Neuronal stem cell (in vitro differentiated cells): ENCODE measurements at regions not wholly inside any gene's neighbourhood (a gene's known extent, or its start where the extent isn't known, plus 50 kb on each side); places are given as distances from the start of the nearest gene placed in this dataset.

Experiments used
- DNase-seq: peaks from one replicate; pipeline ENCODE4 v3.0.0-alpha.2; 2013; ENCODE audit warnings: low spot score
- H2AFZ ChIP-seq: one replicate; pipeline ENCODE4 v1.6.1; 2013; ENCODE audit warnings: mild to moderate bottlenecking, low read length, inconsistent platforms
- H2AK5ac ChIP-seq: 2 replicates; pipeline ENCODE4 v1.6.1; 2013; ENCODE audit warnings: low read depth, mild to moderate bottlenecking, inconsistent platforms, low read length, moderate library complexity, mixed read lengths
- H2BK120ac ChIP-seq: 2 replicates; pipeline ENCODE4 v1.6.1; 2013; ENCODE audit warnings: low read depth, mild to moderate bottlenecking, inconsistent platforms, low read length, moderate library complexity, mixed read lengths
- H2BK12ac ChIP-seq: one replicate; pipeline ENCODE4 v1.6.1; 2013; ENCODE audit warnings: low read length, inconsistent platforms
- H2BK15ac ChIP-seq: 2 replicates; pipeline ENCODE4 v1.6.1; 2013; ENCODE audit warnings: mild to moderate bottlenecking, low read length, inconsistent platforms, mixed read lengths
- H2BK5ac ChIP-seq: one replicate; pipeline ENCODE4 v1.6.1; 2013; ENCODE audit warnings: inconsistent platforms, mild to moderate bottlenecking, low read length, moderate library complexity
- H3K14ac ChIP-seq: one replicate; pipeline ENCODE4 v1.6.1; 2013; ENCODE audit warnings: low read length, inconsistent platforms
- H3K18ac ChIP-seq: 2 replicates; pipeline ENCODE4 v1.6.1; 2013; ENCODE audit warnings: low read length, inconsistent platforms
- H3K23ac ChIP-seq: 2 replicates; pipeline ENCODE4 v1.6.1; 2013; ENCODE audit warnings: low read depth, mild to moderate bottlenecking, mixed read lengths, low read length, inconsistent platforms; ENCODE audit not compliant: poor library complexity
- H3K27ac ChIP-seq: replicated peaks from 3 replicates; pipeline ENCODE4 v1.5.1; 2013; ENCODE audit warnings: low read length, inconsistent platforms
- H3K27me3 ChIP-seq, 3 experiments: 2 replicates each; pipeline ENCODE4 v1.6.1; 2013; ENCODE audit warnings: low read length in 3 of 3, mild to moderate bottlenecking in 2 of 3, inconsistent platforms in 1 of 3, low read depth in 1 of 3, mixed read lengths in 1 of 3, moderate library complexity in 1 of 3; ENCODE audit not compliant: control insufficient read depth in 3 of 3, insufficient read depth in 3 of 3
- H3K36me3 ChIP-seq, 2 donors: replicated peaks in 1 of 2; 2 replicates each; pipeline ENCODE4 v1.6.1; 2013; ENCODE audit warnings: low read length in 2 of 2; ENCODE audit not compliant: control insufficient read depth in 2 of 2, insufficient read depth in 2 of 2
- H3K4ac ChIP-seq: 2 replicates; pipeline ENCODE4 v1.6.1; 2013; ENCODE audit warnings: inconsistent platforms, mild to moderate bottlenecking, low read length, moderate library complexity
- H3K4me1 ChIP-seq, 2 donors: 1 replicate in 1 of 2; 2 replicates in 1 of 2; pipeline ENCODE4 v1.6.1; 2013; ENCODE audit warnings: low read length in 2 of 2, low read depth in 1 of 2; ENCODE audit not compliant: control insufficient read depth in 2 of 2, insufficient read depth in 1 of 2
- H3K4me2 ChIP-seq: one replicate; pipeline ENCODE4 v1.6.1; 2013; ENCODE audit warnings: mild to moderate bottlenecking, low read length, inconsistent platforms; ENCODE audit not compliant: insufficient read depth, poor library complexity, severe bottlenecking
- H3K4me3 ChIP-seq, 2 donors: 2 replicates each; pipeline ENCODE4 v1.5.1; 2013; ENCODE audit warnings: low read length in 2 of 2, mild to moderate bottlenecking in 2 of 2, inconsistent platforms in 1 of 2, moderate library complexity in 1 of 2
- H3K79me1 ChIP-seq: one replicate; pipeline ENCODE4 v1.6.1; 2013; ENCODE audit warnings: low read depth, mild to moderate bottlenecking, inconsistent platforms, low read length, moderate library complexity
- H3K9ac ChIP-seq: one replicate; pipeline ENCODE4 v1.6.1; 2013; ENCODE audit warnings: mild to moderate bottlenecking, low read depth, low read length, inconsistent platforms; ENCODE audit not compliant: poor library complexity
- H3K9me3 ChIP-seq, 2 donors: replicated peaks in 1 of 2; 2 replicates each; pipeline versions ENCODE3 to v1.6.1; 2013; ENCODE audit warnings: low read length in 2 of 2, mild to moderate bottlenecking in 2 of 2, inconsistent platforms in 1 of 2, low read depth in 1 of 2, mixed read lengths in 1 of 2, moderate library complexity in 1 of 2; ENCODE audit not compliant: control insufficient read depth in 2 of 2, insufficient read depth in 1 of 2
- H4K8ac ChIP-seq: one replicate; pipeline ENCODE4 v1.6.1; 2013; ENCODE audit warnings: low read depth, mild to moderate bottlenecking, inconsistent platforms, low read length, moderate library complexity
- H4K91ac ChIP-seq: one replicate; pipeline ENCODE4 v1.6.1; 2013; ENCODE audit warnings: low read length, low read depth, mild to moderate bottlenecking, inconsistent platforms; ENCODE audit not compliant: poor library complexity
- WGBS, 2 donors: extraction: QIAGEN DNeasy Blood & Tissue Kit; methylation state at CpG; one replicate each; pipeline ENCODE4 v1.1.7; 2013; ENCODE audit warnings: missing lambda C conversion rate in 2 of 2, mixed read lengths in 1 of 2; ENCODE audit not compliant: insufficient read length in 2 of 2, insufficient replicate concordance in 1 of 2; ENCODE audit errors: extremely low coverage in 2 of 2; 5-methylcytosine and 5-hydroxymethylcytosine counted together

GRCh38 chr12:91926848-91927247, 218.8 kb downstream of the BTG1 start:
- H3K4ac ChIP-seq, result no peak overlapping the region
- no peak overlapping the region for H2BK120ac ChIP-seq
- H2BK15ac ChIP-seq, result no peak overlapping the region
- no peak overlapping the region for H2AK5ac ChIP-seq
- no peaks in the 10 kb centered on the region for H3K27me3 ChIP-seq
- H3K4me1 ChIP-seq, result no peaks in the 10 kb centered on the region
- H3K9me3 ChIP-seq, result peaks cover 0 to 2% of the 10 kb centered on the region in 2 donors
- no peak overlapping the region for H3K4me2 ChIP-seq
- no peak overlapping the region for H3K27ac ChIP-seq
- H3K14ac ChIP-seq, result no peak overlapping the region
- H2BK5ac ChIP-seq, result no peak overlapping the region
- no peaks in the 10 kb centered on the region for H3K36me3 ChIP-seq
- H2AFZ ChIP-seq, result no peak overlapping the region
- WGBS, 2 donors, result no CpG with 5 or more reads among the region's 1 CpG
- H3K9ac ChIP-seq, result no peak overlapping the region
- H4K8ac ChIP-seq, result no peak overlapping the region
- no peaks in the 10 kb centered on the region for H3K79me1 ChIP-seq
- no peak for DNase-seq
- no peak overlapping the region for H3K18ac ChIP-seq
- H2BK12ac ChIP-seq, result no peak overlapping the region
- no peak overlapping the region for H3K4me3 ChIP-seq
- no peak overlapping the region for H3K23ac ChIP-seq
- H4K91ac ChIP-seq, result no peak overlapping the region

- no peak overlapping the region for H3K4me3 ChIP-seq
- no peaks in the 10 kb centered on the region for H3K36me3 ChIP-seq
- H3K9me3 ChIP-seq, result peaks cover 0 to 2% of the 10 kb centered on the region in 2 donors
- H3K4ac ChIP-seq, result no peak overlapping the region
- no peak overlapping the region for H2AFZ ChIP-seq
- no peak overlapping the region for H3K27ac ChIP-seq
- no peak overlapping the region for H3K9ac ChIP-seq
- WGBS, 2 donors, result no CpG with 5 or more reads among the region's 3 CpGs
- no peak overlapping the region for H3K4me2 ChIP-seq
- no peaks in the 10 kb centered on the region for H3K27me3 ChIP-seq
- no peak overlapping the region for H3K18ac ChIP-seq
- H2BK12ac ChIP-seq, result no peak overlapping the region
- DNase-seq, result no peak
- H2BK15ac ChIP-seq, result no peak overlapping the region
- H2AK5ac ChIP-seq, result no peak overlapping the region
- H4K91ac ChIP-seq, result no peak overlapping the region
- H2BK5ac ChIP-seq, result no peak overlapping the region
- H2BK120ac ChIP-seq, result no peak overlapping the region
- H3K4me1 ChIP-seq, result no peaks in the 10 kb centered on the region
- no peak overlapping the region for H3K14ac ChIP-seq
- no peak overlapping the region for H3K23ac ChIP-seq
- no peak overlapping the region for H4K8ac ChIP-seq
- no peaks in the 10 kb centered on the region for H3K79me1 ChIP-seq
Measured at GRCh38 chr12:91924827-91925226, 220.8 kb downstream of the BTG1 start.

GRCh38 chr12:91923864-91924263, 221.8 kb downstream of the BTG1 start:
- no peak for DNase-seq
- H2AK5ac ChIP-seq, result no peak overlapping the region
- H2BK12ac ChIP-seq, result no peak overlapping the region
- no peak overlapping the region for H3K14ac ChIP-seq
- no peak overlapping the region for H3K18ac ChIP-seq
- no peak overlapping the region for H3K4ac ChIP-seq
- no peaks in the 10 kb centered on the region for H3K27me3 ChIP-seq
- no peaks in the 10 kb centered on the region for H3K4me1 ChIP-seq
- H2AFZ ChIP-seq, result no peak overlapping the region
- no peaks in the 10 kb centered on the region for H3K79me1 ChIP-seq
- no peak overlapping the region for H4K8ac ChIP-seq
- H3K4me2 ChIP-seq, result no peak overlapping the region
- no peak overlapping the region for H2BK5ac ChIP-seq
- no peak overlapping the region for H2BK120ac ChIP-seq
- H3K9ac ChIP-seq, result no peak overlapping the region
- H2BK15ac ChIP-seq, result no peak overlapping the region
- H3K23ac ChIP-seq, result no peak overlapping the region
- H3K4me3 ChIP-seq, result no peak overlapping the region
- no peaks in the 10 kb centered on the region for H3K36me3 ChIP-seq
- no peak overlapping the region for H4K91ac ChIP-seq
- H3K27ac ChIP-seq, result no peak overlapping the region
- no CpG with 5 or more reads among the region's 31 CpGs for WGBS, 2 donors
- peaks cover 0 to 2% of the 10 kb centered on the region in 2 donors for H3K9me3 ChIP-seq

GRCh38 chr12:91922674-91923073, 223.0 kb downstream of the BTG1 start:
- H3K79me1 ChIP-seq, result no peaks in the 10 kb centered on the region
- no peak overlapping the region for H2BK15ac ChIP-seq
- H3K4me1 ChIP-seq, result no peaks in the 10 kb centered on the region
- H2BK120ac ChIP-seq, result no peak overlapping the region
- no peaks in the 10 kb centered on the region for H3K36me3 ChIP-seq
- no peak overlapping the region for H4K8ac ChIP-seq
- no peak overlapping the region for H2AK5ac ChIP-seq
- H3K14ac ChIP-seq, result no peak overlapping the region
- H3K9ac ChIP-seq, result no peak overlapping the region
- no peak overlapping the region for H3K4ac ChIP-seq
- DNase-seq, result no peak
- H3K23ac ChIP-seq, result no peak overlapping the region
- H2BK12ac ChIP-seq, result no peak overlapping the region
- H3K27me3 ChIP-seq, result no peaks in the 10 kb centered on the region
- no peak overlapping the region for H3K4me2 ChIP-seq
- no peak overlapping the region for H4K91ac ChIP-seq
- H2AFZ ChIP-seq, result peak overlapping the region; percentile 50
- H3K18ac ChIP-seq, result no peak overlapping the region
- H3K4me3 ChIP-seq, result no peak overlapping the region
- H3K9me3 ChIP-seq, result no peaks in the 10 kb centered on the region
- no CpG with 5 or more reads among the region's 6 CpGs for WGBS, 2 donors
- H2BK5ac ChIP-seq, result no peak overlapping the region
- H3K27ac ChIP-seq, result no peak overlapping the region
